ENCODE measurements at regions not wholly inside any gene's neighbourhood (a gene's known extent, or its start where the extent isn't known, plus 50 kb on each side); places are given as distances from the start of the nearest gene placed in this dataset.
A peak's percentile ranks its signal among the peaks of the same experiment; 100 is the strongest.

DNA sequence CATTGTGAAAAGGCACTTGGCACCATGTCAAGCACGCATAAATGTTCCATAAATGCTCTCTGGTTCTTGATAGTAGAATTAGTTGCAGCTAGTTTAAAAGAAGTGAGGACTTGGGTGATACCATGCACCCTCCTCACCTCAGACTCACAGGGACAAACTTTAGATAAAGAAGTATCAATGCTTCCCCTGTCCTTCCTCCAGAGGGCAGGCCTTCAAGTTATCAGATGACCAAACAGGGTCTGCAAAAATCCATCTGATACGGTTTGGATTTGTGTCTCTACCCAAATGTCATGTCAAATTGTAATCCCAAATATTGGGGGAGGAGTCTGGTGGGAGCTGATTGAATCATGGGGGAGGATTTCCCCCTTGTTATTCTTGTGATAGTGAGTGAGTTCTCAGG is 54.1 kb downstream of the C1QL2 start:
- no peak for DNase-seq (ENCODE audit: low spot score)
- ATAC-seq, result no peak
- Mint-ChIP-seq H3K27ac (no peak overlapping the region), H3K27me3 (peaks cover 0 to 5% of the 10 kb centered on the region in 2 donors), H3K4me3 (no peak overlapping the region), H3K9me3 (no peaks in the 10 kb centered on the region), H3K36me3 (no peaks in the 10 kb centered on the region), H3K4me1 (ENCODE audit: low read depth in 2 of 2) (no peaks in the 10 kb centered on the region)

DNA sequence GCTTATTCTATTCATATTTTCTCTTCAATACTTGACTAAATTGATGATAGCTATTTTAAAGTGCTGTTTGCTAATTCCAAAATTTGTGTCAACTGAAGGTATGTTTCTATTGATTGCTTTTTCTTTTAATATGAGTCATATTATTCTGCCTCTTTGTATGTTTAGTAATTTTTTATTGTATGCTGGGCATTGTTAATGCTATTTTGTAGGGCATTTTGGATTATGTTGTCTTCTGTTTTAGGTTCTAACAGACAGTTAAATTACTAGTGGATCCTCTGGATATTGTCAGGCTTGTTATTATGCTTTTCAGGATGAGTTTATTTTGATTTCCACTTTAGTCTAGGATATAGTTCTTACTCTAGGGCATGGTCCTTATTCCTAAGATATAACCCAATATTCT is 55.6 kb downstream of the C1QL2 start:
- Mint-ChIP-seq H3K9me3 (peaks cover 6% of the 10 kb centered on the region), H3K27me3 (peaks cover 7 to 9% of the 10 kb centered on the region in 2 donors), H3K4me3 (no peak overlapping the region), H3K36me3 (peaks cover 5% of the 10 kb centered on the region), H3K4me1 (ENCODE audit: low read depth in 2 of 2) (no peaks in the 10 kb centered on the region), H3K27ac (no peak overlapping the region)
- ATAC-seq (no peak), DNase-seq (ENCODE audit: low spot score) (no peak)

DNA sequence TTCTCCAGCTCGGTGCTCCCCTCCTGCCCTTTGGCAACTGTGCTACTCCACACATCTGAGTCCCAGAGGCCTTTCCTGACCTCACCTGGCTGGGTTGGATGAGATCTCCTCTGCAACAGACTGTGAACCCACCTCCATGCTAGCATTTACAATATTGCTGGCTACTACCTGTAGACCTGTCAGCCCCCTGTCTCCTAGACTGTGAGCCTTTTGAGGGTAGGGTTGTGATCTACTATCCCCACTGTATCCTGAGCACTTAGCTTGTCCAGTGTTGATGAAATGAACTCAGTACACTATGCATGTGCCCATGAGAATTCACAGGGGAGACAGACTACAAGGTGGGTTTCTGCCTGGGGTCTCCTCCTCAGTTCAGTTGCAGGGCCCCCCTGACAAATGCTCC is 70.1 kb downstream of the C1QL2 start:
- Mint-ChIP-seq H3K9me3 (no peaks in the 10 kb centered on the region), H3K27me3 (no peaks in the 10 kb centered on the region), H3K4me1 (ENCODE audit: low read depth in 2 of 2) (no peaks in the 10 kb centered on the region), H3K36me3 (no peaks in the 10 kb centered on the region), H3K27ac (no peak overlapping the region), H3K4me3 (no peak overlapping the region)
- ATAC-seq, result peak; percentile 15 to 29
- DNase-seq (ENCODE audit: low spot score), result no peak

DNA sequence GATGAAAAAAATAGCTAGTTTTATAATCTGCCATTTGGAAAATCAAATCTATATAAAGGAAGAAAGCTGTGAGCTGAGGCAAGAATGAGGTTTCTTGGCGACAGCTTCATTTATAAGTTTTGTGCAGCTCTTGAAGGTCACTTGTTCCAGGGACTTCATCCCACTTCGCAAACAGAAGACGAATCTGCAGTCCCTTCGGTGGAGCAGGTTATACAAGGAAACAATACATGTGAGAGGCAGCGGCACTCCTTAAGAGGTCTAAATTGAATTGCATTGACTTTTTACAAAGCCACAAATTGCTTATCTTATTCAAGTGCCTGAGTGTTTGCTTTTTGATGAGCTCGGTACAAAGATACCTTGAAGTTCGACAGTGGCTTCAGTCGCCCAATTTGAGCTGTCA is 72.2 kb downstream of the C1QL2 start:
- DNase-seq (ENCODE audit: low spot score) (no peak), ATAC-seq (no peak)
- H3K4me1 Mint-ChIP-seq (ENCODE audit: low read depth in 2 of 2), result no peaks in the 10 kb centered on the region
- H3K27ac Mint-ChIP-seq, result no peak overlapping the region
- no peak overlapping the region for H3K4me3 Mint-ChIP-seq
- no peaks in the 10 kb centered on the region for H3K9me3 Mint-ChIP-seq
- peaks cover 0 to 7% of the 10 kb centered on the region in 2 donors for H3K27me3 Mint-ChIP-seq
- no peaks in the 10 kb centered on the region for H3K36me3 Mint-ChIP-seq

DNA sequence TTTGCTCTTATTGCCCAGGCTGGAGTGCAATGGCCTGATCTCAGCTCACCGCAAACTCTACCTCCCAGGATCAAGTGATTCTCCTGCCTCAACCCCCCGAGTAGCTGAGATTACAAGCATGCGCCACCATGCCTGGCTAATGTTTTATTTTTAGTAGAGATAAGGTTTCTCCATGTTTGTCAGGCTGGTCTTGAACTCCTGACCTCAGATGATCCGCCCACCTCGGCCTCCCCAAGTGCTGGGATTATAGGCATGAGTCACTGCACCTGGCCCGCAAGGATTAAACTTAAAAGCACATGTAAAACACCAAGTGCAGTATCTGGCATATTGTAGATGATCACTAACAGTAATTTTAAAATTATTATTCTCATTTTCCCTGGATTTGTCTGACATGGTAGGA is 72.9 kb downstream of the C1QL2 start:
- Mint-ChIP-seq H3K4me1 (ENCODE audit: low read depth in 2 of 2) (no peaks in the 10 kb centered on the region), H3K4me3 (no peak overlapping the region), H3K36me3 (no peaks in the 10 kb centered on the region), H3K9me3 (no peaks in the 10 kb centered on the region), H3K27ac (no peak overlapping the region), H3K27me3 (peaks cover 0 to 7% of the 10 kb centered on the region in 2 donors)
- DNase-seq (ENCODE audit: low spot score) (no peak), ATAC-seq (no peak)

DNA sequence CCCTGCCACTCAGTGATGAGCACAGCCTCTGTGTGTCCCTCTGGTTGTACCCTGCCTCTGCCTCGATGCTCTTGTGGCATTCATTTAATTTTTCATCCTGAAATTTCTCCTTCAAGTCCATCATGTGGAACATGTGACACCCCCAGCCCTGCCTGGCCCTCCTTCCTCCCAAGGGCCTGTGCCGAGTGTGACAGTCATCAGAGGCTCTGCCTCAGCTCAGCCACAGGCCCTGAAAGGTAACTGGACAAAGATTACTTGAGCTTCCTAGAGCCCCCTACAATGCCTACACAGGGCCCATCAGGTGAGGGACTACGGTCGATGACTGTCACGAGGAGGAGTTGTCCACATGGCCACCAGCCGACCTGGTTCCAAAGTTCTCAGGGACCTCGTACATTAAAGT is 75.1 kb downstream of the C1QL2 start:
- Mint-ChIP-seq H3K27me3 (peaks cover 0 to 17% of the 10 kb centered on the region in 2 donors), H3K4me3 (no peak overlapping the region), H3K36me3 (no peaks in the 10 kb centered on the region), H3K9me3 (no peaks in the 10 kb centered on the region), H3K4me1 (ENCODE audit: low read depth in 2 of 2) (no peaks in the 10 kb centered on the region), H3K27ac (no peak overlapping the region)
- no peak for ATAC-seq
- DNase-seq (ENCODE audit: low spot score), result no peak

DNA sequence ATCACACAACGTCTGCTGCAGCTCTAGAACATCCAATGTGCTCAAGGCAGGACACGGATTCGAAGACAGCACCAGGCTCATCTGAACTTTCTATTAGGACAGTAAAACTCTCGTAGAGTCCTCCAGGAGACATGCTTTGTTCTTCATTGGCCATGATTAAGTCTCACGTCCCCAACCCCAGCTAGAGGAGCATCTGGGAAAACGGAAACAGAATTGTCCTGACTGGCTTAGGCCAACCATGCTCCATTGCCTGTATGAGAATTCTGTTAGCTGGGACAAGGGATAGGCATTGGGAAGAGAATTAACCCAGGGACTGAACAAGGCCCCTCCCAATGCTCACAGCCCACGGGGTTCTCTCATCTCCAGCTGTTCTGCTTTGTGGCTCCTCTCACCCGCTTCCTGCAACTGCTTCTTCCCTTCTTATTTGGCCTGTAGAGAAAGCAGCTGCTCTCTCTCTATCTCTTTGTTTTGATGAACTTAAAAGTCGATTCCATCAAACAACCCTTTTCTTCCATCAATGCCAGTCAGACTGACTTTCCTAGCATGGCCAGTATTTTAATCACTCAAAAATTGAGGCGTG is 75.6 kb downstream of the C1QL2 start:
- DNase-seq (ENCODE audit: low spot score), result no peak
- no peaks in the 10 kb centered on the region for H3K4me1 Mint-ChIP-seq (ENCODE audit: low read depth in 2 of 2)
- no peaks in the 10 kb centered on the region for H3K36me3 Mint-ChIP-seq
- H3K9me3 Mint-ChIP-seq, result no peaks in the 10 kb centered on the region
- H3K27me3 Mint-ChIP-seq, result peaks cover 0 to 17% of the 10 kb centered on the region in 2 donors
- no peak for ATAC-seq
- H3K27ac Mint-ChIP-seq, result no peak overlapping the region
- no peak overlapping the region for H3K4me3 Mint-ChIP-seq

DNA sequence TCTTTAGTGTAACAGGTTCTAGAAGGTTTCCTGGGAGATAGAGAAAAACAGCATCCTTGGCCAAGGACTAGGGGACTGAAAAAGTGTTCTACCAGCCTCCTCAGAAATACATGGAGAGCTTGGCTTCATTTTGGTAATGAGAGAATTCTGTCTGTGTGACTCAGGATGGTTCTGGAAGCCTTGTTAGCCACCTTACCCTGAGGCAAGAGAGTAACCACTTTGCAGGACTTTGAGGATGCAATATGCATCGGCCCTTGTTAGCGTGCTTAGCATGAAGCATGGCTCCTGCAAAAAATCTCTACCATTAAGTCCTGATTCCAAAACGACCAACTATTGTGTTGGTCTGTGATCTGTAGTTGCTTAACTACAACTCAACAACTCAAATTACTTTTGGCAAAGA is 79.8 kb downstream of the C1QL2 start:
- ATAC-seq, result no peak
- Mint-ChIP-seq H3K27ac (no peak overlapping the region), H3K27me3 (peaks cover 9 to 23% of the 10 kb centered on the region in 2 donors), H3K4me3 (no peak overlapping the region), H3K36me3 (no peaks in the 10 kb centered on the region), H3K4me1 (ENCODE audit: low read depth in 2 of 2) (no peaks in the 10 kb centered on the region), H3K9me3 (no peaks in the 10 kb centered on the region)
- no peak for DNase-seq (ENCODE audit: low spot score)

DNA sequence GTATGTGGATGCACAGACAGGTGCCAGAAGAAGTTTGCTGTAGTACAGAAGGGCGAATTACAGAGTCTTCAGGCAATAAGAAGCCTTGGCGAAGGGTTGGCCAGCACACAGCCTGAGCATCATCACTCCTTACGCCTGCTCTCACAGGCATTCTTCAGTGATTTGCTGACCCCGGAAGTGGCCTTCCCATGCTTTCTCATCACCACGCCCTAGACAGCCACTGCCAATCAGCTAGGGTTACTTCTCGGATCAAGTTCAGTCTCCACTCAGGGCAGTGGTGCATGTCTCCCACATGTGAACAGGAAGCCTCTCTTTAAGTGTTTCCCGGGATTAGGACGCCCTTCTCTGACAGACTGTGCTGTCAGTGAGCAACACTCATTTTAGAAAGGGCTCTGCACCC is 81.8 kb downstream of the C1QL2 start:
- Mint-ChIP-seq H3K9me3 (no peaks in the 10 kb centered on the region), H3K36me3 (no peaks in the 10 kb centered on the region), H3K27me3 (peaks cover 9 to 18% of the 10 kb centered on the region in 2 donors), H3K4me1 (ENCODE audit: low read depth in 2 of 2) (no peaks in the 10 kb centered on the region), H3K4me3 (no peak overlapping the region), H3K27ac (no peak overlapping the region)
- DNase-seq (ENCODE audit: low spot score), result no peak
- no peak for ATAC-seq

DNA sequence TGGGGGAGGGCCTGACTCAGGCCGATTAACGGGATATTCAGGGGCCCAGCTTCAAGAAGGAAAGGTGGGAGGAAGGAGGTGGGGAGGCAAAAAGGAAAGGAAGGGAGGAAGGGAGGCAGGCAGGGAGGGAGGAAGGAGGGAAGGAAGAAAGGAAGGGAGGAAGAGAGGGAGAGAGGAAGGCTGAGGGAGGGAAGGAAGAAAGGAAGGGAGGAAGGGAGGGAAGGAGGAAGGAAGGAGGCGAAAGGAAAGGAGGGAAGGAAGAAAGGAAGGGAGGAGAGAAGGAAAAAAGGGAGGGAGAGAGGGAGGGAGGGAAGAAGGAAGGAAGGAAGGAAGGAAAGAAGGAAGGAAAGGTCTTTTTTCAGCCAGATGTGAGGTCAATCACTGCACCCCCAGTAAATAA is 85.3 kb downstream of the C1QL2 start:
- Mint-ChIP-seq H3K9me3 (no peaks in the 10 kb centered on the region), H3K27ac (no peak overlapping the region), H3K4me3 (no peak overlapping the region), H3K4me1 (ENCODE audit: low read depth in 2 of 2) (no peaks in the 10 kb centered on the region), H3K36me3 (no peaks in the 10 kb centered on the region), H3K27me3 (peaks cover 7 to 9% of the 10 kb centered on the region in 2 donors)
- no peak for ATAC-seq
- DNase-seq (ENCODE audit: low spot score), result no peak

DNA sequence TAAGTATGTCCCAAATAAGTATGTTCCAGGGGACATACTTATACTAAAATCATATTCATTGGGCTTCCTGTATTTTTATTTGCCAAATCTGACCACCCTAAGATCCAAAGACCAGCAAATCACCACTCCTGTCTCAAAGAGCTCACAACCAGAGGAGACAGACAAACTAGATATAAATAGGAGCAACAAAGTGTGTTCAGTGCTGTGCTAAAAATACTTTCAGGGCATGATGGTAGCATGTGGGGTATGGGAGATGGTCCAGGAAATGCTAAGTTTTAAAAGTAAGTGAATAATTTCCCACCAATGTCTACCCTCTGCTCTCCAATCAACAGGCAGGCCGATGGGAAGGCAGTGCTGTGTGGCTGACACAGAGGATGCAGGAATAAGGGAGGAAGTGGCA is 87.1 kb downstream of the C1QL2 start:
- Mint-ChIP-seq H3K4me3 (no peak overlapping the region), H3K27me3 (peaks cover 6 to 9% of the 10 kb centered on the region in 2 donors), H3K4me1 (ENCODE audit: low read depth in 2 of 2) (no peaks in the 10 kb centered on the region), H3K9me3 (no peaks in the 10 kb centered on the region), H3K36me3 (no peaks in the 10 kb centered on the region), H3K27ac (no peak overlapping the region)
- ATAC-seq (no peak), DNase-seq (ENCODE audit: low spot score) (no peak)

DNA sequence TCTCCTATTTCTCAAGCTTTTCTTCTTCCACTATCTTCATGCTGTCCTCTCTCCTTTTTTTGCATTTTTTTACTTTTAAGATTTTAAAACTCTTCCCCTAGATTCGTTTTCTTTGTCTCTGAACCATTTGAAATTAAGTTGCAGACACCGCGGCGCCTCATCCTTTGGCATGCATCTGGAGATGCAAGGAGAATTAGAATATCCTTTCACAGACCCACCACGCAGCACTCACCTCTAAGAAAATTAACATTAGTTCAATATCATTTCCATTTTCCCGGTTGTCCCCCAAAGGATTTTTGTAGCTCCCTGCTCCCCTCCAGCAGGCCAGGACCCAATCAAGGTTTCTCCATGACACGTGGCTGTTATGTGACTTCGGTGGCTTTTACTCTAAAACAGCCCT is 88.8 kb downstream of the C1QL2 start:
- H3K4me1 Mint-ChIP-seq (ENCODE audit: low read depth in 2 of 2), result no peaks in the 10 kb centered on the region
- H3K27ac Mint-ChIP-seq, result no peak overlapping the region
- H3K4me3 Mint-ChIP-seq, result no peak overlapping the region
- peaks cover 0 to 4% of the 10 kb centered on the region in 2 donors for H3K27me3 Mint-ChIP-seq
- ATAC-seq (no peak), DNase-seq (ENCODE audit: low spot score) (no peak)
- no peaks in the 10 kb centered on the region for H3K36me3 Mint-ChIP-seq
- no peaks in the 10 kb centered on the region for H3K9me3 Mint-ChIP-seq

DNA sequence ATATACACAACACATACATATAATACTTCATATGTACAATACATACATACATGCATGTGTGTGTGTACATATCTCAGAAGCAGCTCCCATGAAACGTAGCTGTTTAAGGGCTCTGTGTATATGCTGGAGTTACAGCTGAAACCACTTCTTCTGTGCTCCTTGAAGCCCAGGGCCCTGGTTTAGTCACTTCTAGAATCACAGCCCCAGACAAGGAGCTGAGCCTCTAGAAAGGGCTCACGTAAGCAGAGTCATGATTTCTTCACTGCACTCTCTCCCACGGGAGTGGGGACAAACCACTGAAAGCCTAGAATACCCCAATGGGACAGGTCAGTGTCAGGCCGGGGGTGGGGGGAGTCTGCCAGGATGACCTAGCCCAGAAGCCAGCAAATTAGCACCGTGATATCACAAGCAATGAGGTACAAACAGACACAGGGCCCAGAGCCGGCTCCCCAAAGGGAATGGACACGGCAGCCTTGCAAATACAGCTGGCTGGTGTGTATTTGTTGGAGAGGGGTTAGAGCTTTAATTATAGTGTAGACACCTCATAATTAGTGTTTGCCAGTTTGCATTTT is 90.3 kb downstream of the C1QL2 start:
- no peaks in the 10 kb centered on the region for H3K4me1 Mint-ChIP-seq (ENCODE audit: low read depth in 2 of 2)
- H3K9me3 Mint-ChIP-seq, result no peaks in the 10 kb centered on the region
- no peaks in the 10 kb centered on the region for H3K36me3 Mint-ChIP-seq
- H3K4me3 Mint-ChIP-seq, result no peak overlapping the region
- no peaks in the 10 kb centered on the region for H3K27me3 Mint-ChIP-seq
- ATAC-seq (no peak), DNase-seq (ENCODE audit: low spot score) (no peak)
- H3K27ac Mint-ChIP-seq, result no peak overlapping the region

DNA sequence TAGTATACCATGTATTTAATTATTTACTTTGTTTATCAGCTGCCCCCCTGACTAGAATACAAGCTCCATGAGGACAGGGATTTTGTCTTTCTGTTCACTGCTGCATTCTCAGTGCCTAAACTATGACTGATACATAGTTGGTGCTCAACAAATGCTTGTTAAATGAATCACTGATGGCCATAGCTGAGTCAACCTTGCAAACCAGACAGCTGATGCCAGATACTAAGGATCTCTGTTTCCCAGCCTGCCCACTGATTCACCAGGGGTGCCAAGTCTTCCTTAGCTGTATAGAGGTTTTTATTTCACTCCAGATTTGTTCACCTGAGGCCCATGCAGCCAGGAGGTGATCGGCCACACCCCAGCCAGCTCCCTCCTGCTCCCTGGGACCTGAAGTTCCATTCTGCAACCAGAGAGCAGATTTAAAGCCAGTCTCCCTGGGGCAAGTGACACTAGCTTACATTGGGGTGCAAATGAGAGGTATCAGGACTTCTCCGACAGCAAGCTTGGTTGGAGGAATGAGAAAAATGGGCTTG is 92.2 kb downstream of the C1QL2 start:
- DNase-seq (ENCODE audit: low spot score) (no peak), ATAC-seq (no peak)
- Mint-ChIP-seq H3K27me3 (no peaks in the 10 kb centered on the region), H3K36me3 (no peaks in the 10 kb centered on the region), H3K9me3 (no peaks in the 10 kb centered on the region), H3K4me1 (ENCODE audit: low read depth in 2 of 2) (no peaks in the 10 kb centered on the region), H3K4me3 (no peak overlapping the region), H3K27ac (no peak overlapping the region)

DNA sequence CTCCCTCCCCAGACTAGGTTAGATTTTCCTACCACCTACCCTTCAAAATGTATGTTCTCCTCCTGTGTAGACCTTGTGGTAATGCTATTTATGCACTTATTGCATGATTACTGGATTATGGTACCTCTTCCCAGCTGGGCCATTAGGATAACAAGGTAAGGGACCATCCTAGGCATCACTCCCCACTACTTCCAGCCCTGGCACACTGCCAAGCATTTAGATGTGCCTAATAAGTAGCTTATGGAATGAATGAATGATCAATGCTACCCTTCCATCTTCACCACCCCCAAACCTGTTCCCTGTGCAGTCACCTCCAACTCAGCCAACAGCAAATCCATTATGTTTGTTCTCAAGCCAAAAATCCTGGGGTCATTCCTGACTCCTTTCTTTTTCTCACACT is 93.4 kb downstream of the C1QL2 start:
- Mint-ChIP-seq H3K9me3 (no peaks in the 10 kb centered on the region), H3K4me3 (no peak overlapping the region), H3K27me3 (no peaks in the 10 kb centered on the region), H3K36me3 (no peaks in the 10 kb centered on the region), H3K27ac (no peak overlapping the region), H3K4me1 (ENCODE audit: low read depth in 2 of 2) (no peaks in the 10 kb centered on the region)
- ATAC-seq (peak in 1 of 2 donors; percentile 16), DNase-seq (ENCODE audit: low spot score) (no peak)
